HG03565 (cell line): ENCODE measurements at regions not wholly inside any gene's neighbourhood (a gene's known extent, or its start where the extent isn't known, plus 50 kb on each side); places are given as distances from the start of the nearest gene placed in this dataset.

Experiments
- ATAC-seq: cut with Tn5 transposase; IDR thresholded peaks from one replicate; pipeline ENCODE4 v1.9.1; 2021; ENCODE audit warnings: mild to moderate bottlenecking, moderate library complexity; ENCODE audit not compliant: unreplicated experiment

DNA sequence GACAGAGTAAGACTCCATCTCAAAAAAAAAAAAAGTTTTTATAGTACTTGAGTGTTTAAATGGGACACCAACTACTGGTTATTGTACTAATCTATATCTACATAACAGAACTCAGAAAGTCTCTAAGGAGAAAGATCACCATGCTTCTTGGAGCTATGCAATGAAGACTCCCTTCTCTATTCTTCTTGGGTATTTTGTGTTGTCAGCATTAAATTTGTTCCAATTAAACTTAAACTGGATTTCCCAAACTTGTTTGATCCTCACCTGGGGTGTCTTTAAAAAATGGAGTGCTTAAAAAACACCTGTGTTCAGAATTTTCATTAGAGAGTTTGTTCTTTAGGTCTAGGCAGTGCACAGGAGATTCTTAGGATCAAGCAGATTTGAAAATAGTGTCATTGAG, 536.0 kb downstream of the GATA3 start:
- ATAC-seq, result no peak

DNA sequence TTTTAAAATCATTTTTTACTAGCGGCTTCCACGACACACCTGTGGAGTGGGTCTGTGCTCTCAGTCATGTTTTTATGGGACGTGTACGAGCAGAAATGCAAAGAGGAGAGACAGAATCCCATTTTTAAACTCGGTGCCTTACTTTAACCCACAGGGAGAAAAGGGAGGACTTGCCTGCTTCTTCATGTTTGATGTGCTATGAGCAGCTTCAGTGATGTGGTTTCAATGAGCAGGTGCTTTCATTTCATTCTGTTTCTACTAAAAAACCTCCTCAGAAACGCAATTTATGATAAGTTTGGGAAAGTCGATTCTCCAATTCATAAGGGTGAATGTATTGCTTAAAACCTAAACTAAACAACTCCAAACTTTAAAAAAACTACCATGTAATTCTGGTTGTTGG, 537.2 kb downstream of the GATA3 start:
- no peak for ATAC-seq

DNA sequence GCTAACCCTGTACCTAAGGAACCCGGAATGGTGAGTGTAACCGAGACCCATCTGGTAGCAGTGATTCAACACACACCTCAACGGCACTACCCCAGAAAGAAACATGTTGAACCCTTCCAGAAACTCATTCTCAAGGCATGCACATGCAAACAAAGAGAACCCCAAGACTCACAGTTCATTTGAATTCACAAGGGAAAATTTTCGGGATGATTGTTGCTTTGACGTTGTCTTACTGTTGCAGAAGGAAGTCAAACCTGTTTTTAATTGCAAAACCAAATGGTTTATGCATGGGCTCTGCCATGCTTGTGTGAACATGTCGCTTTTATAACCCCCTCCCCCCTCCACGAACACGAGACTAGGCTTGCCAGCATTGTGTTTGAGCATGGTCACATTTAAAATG, 539.7 kb downstream of the GATA3 start:
- no peak for ATAC-seq

DNA sequence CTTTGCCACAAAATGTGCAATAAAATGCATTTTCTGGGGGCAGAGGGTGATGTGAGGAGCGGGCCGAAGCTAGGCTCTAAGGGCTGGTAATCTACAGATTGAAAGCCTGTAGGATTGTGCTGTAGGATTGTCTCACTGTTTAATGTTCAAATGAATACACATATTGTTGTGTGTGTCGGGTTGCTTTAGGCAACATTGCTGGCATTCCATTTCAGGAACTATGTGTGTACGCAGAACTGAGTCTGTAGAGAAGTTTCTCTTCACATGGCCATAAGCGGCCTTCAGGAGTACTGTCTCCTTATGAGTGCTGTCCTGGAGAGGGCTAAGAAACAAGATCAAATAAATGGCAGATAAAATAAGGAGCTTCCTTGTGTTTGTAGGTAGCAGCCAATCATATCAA, 540.2 kb downstream of the GATA3 start:
- ATAC-seq, result no peak

DNA sequence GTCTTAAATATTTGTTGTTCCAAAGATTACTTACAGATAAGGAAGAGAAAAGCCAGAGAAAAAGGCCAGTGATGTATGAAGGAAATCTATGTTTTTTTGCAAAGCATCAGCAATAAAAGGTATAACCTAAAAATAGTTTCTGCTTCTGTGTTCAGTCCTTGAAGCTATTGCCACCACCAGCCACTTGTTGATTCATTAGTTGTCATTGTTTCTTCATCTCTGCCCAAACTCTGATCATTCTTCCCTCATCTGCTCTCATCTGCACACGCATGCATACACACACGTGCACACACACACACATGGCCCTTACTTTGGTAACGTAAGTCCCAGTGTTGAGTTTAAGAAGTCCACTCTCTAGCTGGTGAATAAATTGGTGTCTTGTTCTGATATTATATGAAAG, 540.7 kb downstream of the GATA3 start:
- ATAC-seq, result no peak

DNA sequence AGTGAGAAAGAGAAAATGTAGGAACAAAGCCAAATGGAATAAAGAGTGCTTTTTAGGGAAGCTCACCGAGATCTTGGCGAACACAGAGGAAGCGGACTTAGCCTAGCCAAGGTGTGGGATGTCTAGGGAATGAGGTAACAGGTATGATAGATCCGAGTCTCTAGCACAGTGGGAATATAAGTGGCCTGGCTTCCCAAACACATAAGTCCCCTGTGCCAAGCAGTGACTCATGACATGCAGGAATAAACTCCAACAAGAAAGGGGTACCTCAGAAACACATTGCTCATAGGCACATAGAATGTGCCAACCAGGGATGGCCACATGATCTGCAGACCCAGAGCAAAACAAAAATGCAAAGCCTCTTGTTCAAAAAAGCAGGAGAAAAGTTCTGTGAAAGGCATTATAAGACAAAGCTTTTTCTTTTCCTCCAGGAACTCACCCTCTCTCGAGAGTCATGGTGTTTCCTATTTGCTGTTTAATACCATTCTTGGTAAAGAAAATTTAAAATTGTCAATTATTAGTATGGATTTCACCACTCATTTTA, 542.5 kb downstream of the GATA3 start:
- ATAC-seq, result no peak

DNA sequence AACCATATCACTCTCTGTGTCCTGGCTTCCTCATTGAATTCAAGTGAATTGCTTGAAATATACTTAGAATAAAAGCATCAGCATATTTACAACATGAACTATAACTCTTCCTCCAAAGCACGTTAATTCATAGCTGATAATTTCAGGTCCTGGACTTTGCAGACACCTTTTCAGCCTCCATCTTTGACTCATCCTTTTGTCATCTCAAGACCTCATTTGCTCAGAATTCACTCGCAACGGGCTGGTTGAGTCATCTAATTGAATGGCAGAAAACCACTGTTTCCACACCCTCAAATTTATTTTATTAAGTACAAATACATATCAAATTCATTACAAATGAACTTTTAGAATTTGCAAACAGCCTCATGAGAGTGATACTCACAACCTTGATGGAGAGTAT, 545.7 kb downstream of the GATA3 start:
- no peak for ATAC-seq

DNA sequence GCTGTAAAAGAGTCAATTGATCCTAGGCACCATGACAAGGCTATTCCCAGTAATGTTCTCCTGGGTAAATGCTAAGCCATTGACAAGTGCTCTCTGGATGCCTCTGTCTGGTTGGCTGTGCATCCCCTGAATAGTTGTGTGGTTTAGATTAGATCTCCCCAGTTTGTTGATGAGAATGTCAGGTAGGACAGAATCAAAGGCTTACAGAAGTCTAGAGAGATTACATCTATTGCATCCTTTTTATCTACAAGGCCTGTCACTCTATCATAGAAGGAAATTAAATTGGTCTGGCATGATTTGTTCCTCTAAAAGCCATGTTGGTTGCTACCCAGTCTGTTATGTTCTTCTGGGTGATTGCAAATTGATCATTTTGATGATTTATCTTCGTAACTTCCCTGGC, 548.3 kb downstream of the GATA3 start:
- ATAC-seq, result no peak

DNA sequence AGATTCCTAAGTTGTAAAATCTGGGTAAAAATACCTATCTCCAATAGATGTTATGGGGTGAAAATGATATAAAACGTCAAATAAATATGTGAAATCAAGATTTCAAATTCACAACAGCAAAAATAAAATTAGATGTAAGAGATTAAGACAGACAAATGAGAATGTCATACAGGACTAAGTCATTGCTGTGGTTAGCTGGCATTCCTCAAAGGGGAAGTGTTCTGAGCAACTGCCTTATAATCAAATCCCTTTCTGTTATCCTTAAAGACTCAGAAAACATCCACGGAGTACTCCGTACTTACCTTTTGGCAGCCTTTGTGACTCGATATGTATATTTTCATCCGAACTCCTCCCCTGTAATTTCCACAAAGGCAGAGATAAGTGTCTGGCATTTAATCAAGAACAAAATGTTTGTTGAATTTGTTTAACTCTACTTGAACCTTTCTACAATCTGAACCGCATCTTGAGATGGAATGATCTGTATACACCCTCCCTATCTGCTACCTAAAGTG, 559.6 kb downstream of the GATA3 start:
- no peak for ATAC-seq

DNA sequence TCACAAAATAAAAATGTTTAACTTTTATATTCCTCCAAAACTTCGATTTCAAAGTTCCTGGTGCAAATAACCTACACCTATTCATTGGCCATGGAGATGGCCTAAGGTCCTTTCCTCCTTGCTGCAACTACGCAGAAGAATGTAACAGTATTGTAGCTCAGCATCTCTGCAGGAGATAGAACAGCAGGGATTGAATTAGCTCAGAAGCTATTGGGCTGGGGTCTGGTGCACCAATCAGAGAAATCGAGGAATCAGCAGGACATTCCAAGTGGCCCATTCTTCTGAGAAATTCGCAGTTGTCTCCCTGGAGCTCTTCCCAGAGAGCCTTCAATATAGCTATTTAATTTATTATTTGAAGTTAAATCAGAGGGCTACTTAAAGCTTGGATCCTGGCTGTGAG, 560.6 kb downstream of the GATA3 start:
- no peak for ATAC-seq

DNA sequence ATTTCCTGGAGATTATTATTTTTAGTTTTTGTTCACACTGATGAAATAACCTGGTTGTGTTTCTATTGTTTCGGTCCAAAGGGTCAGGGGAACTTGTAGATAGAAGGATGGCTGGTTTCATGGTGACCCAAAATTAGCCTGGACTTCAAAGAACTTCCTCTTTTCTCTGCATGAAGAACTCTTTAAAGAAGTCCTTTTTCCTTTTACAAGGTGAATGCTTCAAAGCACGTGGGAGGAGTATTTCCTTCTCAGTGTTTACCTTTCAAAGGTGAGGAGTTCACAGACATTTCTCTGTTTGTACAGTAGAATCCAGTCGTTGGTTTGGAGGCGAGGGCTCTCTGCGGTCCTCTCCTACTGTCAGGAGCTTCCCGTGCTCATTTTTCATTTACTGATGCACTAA, 561.7 kb downstream of the GATA3 start:
- ATAC-seq, result peak; percentile 92

DNA sequence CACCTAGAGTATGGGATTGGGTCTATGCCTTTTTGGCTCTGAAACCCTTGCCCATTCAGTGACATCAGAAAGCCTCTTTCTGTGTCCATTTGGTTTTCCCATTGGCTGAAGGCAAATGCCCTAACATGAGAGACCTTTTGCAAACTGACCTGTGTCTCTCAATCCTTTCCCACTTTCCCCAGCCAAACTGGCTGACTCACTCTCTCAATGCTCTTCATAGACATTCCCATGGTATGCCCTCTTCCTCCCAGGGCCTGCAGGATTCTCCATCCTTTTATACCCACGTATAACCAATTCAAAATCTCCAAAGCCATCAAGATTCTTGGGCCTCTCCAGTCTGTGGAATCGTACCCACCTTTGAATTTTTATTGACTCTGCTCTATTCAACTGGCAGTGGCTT, 563.3 kb downstream of the GATA3 start:
- no peak for ATAC-seq

DNA sequence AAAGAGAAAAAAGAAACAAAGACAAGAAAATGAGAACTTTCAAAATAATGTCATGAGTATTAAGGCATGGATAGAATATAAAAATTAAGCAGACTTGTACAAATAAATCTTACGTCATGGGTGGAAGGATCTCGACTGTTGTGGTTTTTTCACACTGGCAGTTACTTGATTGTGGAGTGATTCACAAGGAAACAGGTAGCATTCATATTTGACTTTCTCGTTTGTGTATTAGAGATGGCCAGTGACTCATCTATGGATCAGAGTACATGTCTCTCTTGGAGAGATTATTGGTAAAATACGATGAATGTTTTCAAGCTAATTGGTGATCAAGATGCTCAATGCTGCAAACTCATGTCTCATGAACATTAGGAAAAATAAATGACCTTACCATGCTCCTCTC, 564.3 kb downstream of the GATA3 start:
- ATAC-seq, result no peak

DNA sequence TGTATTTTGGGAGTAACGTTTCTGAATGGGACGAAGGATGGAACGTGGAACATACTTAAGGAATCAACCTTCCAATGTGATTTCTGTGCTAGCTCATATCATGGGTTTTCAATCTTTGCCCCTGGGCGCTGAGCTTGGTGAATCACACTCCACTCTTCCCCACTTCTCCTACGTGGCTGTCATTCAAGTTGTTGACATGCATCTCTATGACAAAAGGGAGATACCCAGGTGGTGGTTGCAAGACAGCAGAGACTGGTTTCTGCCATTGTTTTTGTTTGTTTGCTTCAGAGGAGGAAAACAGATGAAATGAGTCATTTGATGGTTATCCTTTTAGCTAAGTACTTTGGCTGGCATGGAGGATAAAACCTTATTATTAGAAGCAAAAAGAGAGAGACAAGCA, 573.9 kb downstream of the GATA3 start:
- no peak for ATAC-seq

DNA sequence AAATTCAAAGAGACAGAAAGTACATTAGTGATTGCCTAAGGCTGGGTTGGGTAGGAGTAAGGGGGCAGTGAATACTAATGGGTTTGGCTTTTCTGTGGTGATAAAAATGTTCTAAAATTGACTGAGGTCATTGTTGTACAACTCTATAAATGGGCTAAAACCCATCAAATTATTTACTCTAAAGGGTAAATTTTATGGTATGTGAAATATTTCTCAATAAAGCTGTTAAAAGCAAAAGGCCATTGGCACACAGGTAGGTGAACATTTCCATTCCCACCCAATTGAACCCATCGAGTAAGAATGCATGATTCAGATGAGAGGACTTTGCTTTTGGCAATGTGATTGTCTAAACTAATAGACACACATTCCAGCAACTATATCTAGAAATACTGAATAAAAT, 579.4 kb downstream of the GATA3 start:
- no peak for ATAC-seq

DNA sequence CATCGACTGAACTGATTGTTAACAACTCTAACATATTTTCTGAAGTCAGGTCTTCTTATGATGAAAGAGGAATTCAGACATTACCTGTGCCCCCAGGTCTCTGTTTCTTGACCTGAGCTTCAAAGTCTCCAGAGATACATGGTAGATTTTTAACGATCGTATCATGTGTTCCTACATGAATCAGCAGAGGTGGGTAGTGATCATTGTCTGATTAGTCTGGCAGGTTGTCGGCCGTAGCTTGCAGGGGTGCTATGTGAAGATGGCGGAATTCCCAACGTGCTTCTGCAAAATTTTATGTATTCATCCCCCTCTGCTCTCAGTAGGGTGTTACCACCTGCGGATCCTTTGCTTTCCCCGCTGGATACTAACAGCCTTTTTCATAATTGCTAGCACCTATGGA, 581.9 kb downstream of the GATA3 start:
- ATAC-seq, result no peak

DNA sequence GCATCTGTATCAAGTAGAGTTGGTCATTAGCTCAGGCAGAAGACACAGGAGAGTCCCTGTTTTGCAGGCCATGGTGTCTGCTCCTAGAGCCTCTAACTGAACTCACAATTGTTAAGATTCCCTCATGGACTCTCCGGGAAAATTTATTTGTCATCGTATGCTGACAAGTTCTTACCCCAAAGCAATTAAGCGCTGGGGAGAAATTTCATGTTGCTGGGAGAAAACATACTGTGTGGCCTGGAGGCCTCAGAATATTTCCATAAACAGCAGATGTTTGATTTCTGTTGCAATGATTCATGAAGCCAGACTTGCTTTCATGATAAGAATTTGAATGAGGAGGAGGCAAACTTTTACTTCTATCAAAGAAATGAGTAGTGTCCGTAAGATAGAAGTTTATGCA, 583.2 kb downstream of the GATA3 start:
- no peak for ATAC-seq

DNA sequence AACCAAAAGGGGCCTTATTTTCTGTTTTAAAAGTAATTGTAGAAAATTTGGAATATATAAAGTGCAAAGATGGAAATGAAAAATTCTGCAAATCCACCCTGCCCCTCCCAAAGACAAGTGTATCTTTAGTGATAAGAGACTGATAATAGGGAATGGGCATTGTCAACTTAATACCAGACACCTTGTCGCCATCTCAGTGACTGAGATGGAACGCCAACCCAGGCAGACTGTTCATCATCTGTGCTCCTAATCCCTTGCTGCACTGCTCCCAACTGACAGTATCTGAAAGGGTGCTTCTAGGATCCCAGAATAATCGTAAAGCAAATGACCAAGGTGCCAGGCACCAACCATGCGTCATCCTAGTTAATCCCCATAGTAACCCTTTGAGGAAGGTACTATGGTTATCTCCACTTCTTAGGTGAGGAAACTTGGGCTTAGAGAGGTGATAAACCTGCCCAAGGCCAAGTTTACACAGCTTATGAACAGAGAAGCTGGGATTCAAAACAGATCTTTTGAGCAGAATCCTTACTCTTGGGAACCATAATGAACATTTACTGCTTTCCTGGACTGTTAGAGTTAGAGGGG, 583.7 kb downstream of the GATA3 start:
- ATAC-seq, result no peak

DNA sequence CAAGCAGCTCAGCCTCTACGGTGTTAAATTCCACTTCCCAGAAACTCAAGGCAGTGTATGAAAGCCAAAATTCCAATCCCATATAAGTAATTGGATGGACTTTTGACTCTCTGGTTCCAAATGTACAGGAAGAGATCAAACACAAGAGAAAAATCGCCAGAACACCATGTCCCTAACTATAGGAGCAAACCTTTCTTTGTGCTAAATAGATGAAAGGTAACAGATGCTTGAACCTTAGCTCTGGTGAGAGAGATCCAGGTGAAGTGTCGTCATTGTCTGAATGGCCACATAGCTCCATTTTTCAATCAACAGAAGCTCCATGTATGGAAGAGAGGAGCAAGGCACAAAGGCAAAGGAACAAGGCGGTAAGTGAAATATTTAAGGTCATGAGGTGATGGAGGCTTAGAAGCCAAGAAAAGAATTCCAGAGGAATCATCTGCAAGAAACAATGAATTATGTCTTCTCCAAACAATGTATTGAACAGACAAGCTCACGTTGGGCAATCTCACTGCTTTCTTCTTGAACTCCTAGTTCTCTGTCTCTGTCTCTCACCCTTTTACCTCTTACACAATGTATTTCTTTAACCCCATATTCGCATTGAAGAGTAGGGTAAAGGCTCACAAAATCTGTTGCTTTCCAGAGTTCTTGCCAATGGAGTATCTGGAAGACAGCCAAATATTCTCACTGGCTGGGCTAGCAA, 585.1 kb downstream of the GATA3 start:
- no peak for ATAC-seq

DNA sequence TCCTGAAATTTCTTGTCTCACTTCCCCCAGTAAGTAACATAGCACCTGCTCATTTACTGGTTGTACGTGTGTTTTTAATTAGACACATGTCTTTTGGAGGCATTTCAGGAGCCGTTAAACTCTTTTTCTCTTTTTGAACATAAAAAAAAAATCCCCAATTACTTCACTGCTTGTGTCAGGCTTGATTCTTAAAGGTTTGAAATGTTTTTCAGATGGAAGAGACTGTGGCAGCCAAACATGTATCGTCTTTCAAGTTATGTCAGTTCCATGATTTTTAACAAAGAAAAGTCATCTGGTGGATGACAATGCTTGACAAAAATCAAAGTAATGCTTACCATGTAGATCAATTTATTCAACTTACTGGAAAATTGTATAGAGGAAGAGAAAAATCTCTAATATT, 585.8 kb downstream of the GATA3 start:
- no peak for ATAC-seq

DNA sequence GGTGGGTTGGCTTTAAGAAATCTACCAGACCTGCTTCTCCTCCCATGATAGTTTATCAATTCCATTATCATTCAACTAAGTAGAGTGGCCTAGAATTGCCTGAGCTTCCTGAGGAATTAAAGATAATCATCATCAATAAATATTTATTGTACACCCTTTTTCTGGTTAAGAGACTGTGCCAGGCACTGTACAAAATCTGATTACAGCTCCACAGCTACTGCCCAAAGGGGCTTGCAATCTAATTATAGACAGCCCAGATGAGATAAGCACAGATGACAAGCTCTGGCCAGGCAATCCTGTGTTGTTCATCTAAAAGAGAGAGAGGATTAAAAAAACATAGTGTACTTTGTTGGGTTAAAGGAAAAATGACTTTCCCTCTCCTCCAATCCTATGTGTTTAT, 586.4 kb downstream of the GATA3 start:
- no peak for ATAC-seq

DNA sequence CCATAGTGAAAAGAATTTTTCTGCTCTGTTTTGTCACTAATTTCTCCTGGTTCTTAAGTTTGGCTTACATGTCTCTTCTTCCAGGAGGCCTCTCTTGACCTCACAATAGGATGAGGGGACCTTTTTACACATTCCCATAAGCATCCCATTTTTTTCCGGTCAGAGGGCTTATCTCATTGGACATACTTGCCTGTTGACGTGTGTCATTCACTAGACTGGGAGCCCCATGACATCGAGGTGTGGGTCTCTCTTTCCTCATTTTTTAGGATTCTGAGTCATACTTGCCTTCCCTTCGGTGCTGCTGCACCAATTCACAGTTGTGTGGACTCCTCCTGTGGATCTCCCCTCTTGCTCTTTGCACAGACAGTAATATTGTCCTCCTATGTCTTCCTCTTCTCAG, 601.8 kb downstream of the GATA3 start:
- ATAC-seq, result no peak

DNA sequence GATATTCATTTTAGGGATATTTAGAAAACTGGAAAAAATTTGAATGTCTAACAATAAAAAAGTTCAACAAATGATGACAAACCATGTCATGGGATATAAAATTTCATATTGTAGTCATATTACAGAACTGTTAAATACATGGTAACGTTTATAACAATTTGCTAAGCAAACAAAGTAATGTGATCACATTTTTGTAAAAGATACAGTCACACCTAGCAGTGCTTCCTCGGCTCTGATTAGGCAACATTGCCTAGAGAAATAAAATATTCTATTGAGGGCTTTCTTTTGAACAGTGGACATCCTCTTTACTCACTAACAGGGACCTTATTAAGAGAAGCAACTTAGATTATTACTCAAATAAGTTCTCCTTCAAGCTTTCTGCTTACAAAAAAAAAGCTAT, 605.5 kb downstream of the GATA3 start:
- ATAC-seq, result no peak
